ENCODE measurements at regions not wholly inside any gene's neighbourhood (a gene's known extent, or its start where the extent isn't known, plus 50 kb on each side); places are given as distances from the start of the nearest gene placed in this dataset.

- TF ChIP-seq, protein P1, sequence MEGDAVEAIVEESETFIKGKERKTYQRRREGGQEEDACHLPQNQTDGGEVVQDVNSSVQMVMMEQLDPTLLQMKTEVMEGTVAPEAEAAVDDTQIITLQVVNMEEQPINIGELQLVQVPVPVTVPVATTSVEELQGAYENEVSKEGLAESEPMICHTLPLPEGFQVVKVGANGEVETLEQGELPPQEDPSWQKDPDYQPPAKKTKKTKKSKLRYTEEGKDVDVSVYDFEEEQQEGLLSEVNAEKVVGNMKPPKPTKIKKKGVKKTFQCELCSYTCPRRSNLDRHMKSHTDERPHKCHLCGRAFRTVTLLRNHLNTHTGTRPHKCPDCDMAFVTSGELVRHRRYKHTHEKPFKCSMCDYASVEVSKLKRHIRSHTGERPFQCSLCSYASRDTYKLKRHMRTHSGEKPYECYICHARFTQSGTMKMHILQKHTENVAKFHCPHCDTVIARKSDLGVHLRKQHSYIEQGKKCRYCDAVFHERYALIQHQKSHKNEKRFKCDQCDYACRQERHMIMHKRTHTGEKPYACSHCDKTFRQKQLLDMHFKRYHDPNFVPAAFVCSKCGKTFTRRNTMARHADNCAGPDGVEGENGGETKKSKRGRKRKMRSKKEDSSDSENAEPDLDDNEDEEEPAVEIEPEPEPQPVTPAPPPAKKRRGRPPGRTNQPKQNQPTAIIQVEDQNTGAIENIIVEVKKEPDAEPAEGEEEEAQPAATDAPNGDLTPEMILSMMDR (IDR thresholded peaks at IDR 0.05 in 8 of 11, conservative IDR thresholded peaks at IDR 0.05 in 3 of 11): no peak
- TF ChIP-seq POLR2A (IDR thresholded peaks at IDR 0.05) (no peak), POLR2AphosphoS5 (IDR thresholded peaks at IDR 0.05) (no peak)
These were observed 133.2 kb upstream of the INHBA start for GRCh38 chr7:41835976-41836530.

Data from spleen (tissue), 7 donors.